Kidney epithelial cell (primary cell): ENCODE measurements at regions not wholly inside any gene's neighbourhood (a gene's known extent, or its start where the extent isn't known, plus 50 kb on each side); places are given as distances from the start of the nearest gene placed in this dataset.

Experiments used
- DNase-seq: peaks from one replicate; pipeline ENCODE4 v3.0.0-alpha.2; 2010; ENCODE audit warnings: low read depth
- H3K27me3 ChIP-seq: 2 replicates; pipeline ENCODE4 v1.6.0; 2011; ENCODE audit warnings: low read length; ENCODE audit not compliant: control insufficient read depth, insufficient read depth
- H3K36me3 ChIP-seq: 2 replicates; pipeline ENCODE4 v1.5.1; 2011; ENCODE audit warnings: low read length; ENCODE audit not compliant: control insufficient read depth, insufficient read depth
- H3K4me3 ChIP-seq: 2 replicates; pipeline ENCODE4 v1.5.1; 2011; ENCODE audit warnings: low read depth, mild to moderate bottlenecking, control low read depth, low read length
- TF ChIP-seq, protein P1 (sequence below): IDR thresholded peaks from 2 replicates; pipeline ENCODE4 v1.5.1; 2011; ENCODE audit warnings: mild to moderate bottlenecking, moderate library complexity, low read length, control low read depth, inconsistent platforms; ENCODE audit not compliant: insufficient read depth, poor library complexity, severe bottlenecking

DNA sequence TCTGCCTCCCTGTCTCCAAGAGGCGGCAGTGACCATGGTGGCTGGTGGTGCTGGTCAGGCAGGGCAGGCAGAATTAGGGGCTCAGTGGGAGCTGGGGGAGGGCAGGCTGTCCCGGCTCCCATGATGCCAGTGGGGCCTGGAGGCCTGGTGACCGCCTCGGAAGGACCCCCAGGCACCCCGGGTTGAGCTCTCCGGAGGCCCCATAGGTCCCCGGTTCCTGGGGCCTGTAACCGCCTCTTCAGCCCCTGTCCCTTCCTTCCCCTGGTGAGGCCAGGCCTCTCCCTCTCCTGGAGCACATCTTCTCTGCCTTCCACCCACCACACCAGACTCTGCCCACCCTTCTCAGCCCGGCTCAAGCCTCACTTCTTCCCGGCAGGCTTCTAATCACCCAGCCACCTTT lies 117.7 kb upstream of the GSC start:
- Histone ChIP-seq H3K4me3 (no peak overlapping the region), H3K36me3 (no peaks in the 10 kb centered on the region), H3K27me3 (peaks cover under 1% of the 10 kb centered on the region)
- DNase-seq = no peak
- TF ChIP-seq, protein P1, sequence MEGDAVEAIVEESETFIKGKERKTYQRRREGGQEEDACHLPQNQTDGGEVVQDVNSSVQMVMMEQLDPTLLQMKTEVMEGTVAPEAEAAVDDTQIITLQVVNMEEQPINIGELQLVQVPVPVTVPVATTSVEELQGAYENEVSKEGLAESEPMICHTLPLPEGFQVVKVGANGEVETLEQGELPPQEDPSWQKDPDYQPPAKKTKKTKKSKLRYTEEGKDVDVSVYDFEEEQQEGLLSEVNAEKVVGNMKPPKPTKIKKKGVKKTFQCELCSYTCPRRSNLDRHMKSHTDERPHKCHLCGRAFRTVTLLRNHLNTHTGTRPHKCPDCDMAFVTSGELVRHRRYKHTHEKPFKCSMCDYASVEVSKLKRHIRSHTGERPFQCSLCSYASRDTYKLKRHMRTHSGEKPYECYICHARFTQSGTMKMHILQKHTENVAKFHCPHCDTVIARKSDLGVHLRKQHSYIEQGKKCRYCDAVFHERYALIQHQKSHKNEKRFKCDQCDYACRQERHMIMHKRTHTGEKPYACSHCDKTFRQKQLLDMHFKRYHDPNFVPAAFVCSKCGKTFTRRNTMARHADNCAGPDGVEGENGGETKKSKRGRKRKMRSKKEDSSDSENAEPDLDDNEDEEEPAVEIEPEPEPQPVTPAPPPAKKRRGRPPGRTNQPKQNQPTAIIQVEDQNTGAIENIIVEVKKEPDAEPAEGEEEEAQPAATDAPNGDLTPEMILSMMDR = no peak

DNA sequence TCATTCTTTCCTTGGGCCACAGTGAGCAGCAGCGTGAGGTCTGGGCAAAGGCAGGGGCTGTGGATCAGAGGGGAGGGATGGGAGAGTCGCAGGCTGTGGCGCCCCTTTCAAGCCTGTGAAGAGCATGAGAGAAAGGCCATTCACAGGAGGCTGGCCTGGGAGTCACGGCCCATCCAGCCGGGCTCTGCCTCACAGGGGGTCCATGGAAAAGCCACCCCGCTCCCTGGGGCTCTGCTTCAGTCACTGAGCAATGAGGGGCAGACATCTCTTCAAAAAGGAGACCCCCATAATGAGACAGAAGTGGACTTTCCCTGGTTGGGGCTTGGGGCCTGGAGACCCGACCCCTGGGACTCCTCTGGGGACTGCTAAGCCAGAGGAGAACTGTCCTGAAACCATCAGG lies 117.0 kb upstream of the GSC start:
- TF ChIP-seq, protein P1 = no peak
- DNase-seq = no peak
- H3K36me3 ChIP-seq = no peaks in the 10 kb centered on the region
- peaks cover 2% of the 10 kb centered on the region for H3K27me3 ChIP-seq
- no peak overlapping the region for H3K4me3 ChIP-seq

DNA sequence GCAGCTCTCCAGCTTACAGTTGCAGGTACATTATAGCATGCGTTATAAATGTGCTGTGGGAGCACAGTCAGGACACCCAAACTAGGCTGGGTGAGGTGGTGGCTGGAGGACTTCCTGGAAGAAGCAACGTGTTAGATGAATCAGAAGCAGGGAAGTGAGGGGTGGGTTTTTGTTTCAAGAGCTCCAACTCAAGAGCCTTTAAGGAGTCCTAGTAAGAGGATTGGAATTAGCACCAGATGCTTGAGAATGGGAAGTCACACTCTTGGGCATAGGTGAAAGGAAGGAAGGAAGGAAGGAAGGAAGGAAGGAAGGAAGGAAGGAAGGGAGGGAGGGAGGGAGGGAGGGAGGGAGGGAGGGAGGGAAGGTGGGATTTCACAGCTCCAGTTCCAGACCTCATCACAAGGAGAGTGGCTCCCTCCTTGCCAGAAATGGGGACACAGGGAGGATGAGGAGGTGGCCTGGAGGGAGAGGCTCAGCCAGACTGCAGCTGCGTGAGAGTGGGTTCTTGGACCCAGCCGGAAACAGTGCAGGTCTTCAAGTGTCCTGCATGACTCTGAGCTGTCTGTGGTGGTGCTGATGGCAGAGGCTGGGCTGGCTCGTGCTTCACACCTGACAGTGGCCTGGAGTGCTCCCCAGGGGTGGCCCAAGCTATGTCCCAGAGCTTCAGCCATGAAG lies 115.7 kb upstream of the GSC start:
- TF ChIP-seq, protein P1 = no peak

DNA sequence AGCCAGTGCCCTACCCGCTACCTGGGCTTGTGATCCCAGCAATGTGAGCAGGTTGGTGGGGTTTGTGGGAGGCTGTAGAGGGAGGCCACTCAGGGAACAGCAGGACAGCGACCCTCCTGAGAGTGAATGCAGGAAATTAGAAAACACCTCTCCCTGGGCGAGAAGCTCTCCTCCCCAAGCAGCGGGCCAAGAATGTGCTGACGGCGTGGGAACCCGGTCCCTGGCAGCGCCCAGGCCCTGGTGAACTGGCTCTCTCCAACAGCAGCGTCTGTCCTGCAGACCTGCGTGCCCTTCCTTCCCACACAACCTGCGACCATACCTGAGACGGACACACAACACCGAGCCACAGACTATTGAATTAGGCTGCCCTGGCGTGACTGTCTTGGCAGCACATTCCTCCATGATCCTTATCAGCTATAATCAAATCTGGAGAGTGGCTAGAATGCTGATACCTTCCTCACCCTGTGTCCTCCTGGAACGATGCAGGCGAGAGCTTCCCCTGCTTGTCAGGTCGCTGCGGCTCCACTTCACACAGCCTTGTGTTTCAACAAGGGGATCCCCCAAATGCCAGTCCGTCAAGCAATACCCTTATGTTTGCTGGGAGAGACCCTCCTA lies 114.8 kb upstream of the GSC start:
- H3K4me3 ChIP-seq = no peak overlapping the region
- no peaks in the 10 kb centered on the region for H3K36me3 ChIP-seq
- TF ChIP-seq, protein P1 = no peak
- DNase-seq = no peak
- H3K27me3 ChIP-seq = peaks cover 2% of the 10 kb centered on the region

More for the DNA sequence above, 115.7 kb upstream of the GSC start:
- H3K27me3 ChIP-seq = peaks cover 2% of the 10 kb centered on the region
- DNase-seq = no peak
- no peak overlapping the region for H3K4me3 ChIP-seq
- no peaks in the 10 kb centered on the region for H3K36me3 ChIP-seq

DNA sequence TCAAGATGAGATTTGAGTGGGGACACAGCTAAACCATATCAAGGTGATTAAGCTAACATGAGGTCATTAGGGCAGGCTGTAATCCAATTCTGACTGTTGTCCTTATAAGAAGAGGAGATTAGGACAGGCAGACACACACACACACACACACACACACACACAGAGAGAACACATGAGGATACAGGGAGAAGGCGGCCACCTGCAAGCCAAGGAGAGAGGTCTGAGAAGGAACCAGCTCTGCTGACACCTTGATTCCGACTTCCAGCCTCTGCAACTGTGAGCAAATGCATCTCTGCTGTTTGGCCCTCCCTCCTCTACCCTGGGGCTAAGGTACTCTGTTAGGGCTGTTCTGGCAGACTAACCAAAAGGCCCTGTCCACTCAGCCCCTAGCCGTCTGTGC lies 112.5 kb upstream of the GSC start:
- TF ChIP-seq, protein P1 = no peak
- H3K4me3 ChIP-seq = no peak overlapping the region
- peaks cover 2% of the 10 kb centered on the region for H3K27me3 ChIP-seq
- no peak for DNase-seq
- H3K36me3 ChIP-seq = no peaks in the 10 kb centered on the region

DNA sequence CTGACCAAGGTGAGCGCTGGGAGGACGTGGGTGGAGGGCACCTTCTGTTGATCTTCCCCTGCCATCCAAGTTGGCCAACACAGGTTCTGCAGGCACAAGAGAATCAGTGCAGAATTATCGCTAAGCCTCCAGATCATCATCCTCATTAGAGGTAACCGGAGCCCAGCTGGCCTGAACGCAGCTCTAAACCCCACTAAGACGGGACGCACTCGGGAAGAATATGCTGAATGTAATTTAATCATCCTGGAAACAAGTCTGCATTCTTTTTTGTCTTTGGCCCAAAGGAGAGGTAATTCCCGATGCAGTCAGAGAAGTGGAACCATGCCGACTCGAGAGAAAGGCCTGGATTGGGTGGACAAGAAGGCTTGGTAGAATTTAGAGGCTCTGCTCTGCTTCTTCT lies 111.0 kb upstream of the GSC start:
- TF ChIP-seq, protein P1 = no peak
- no peaks in the 10 kb centered on the region for H3K36me3 ChIP-seq
- DNase-seq = no peak
- H3K4me3 ChIP-seq = no peak overlapping the region
- H3K27me3 ChIP-seq = peaks cover 2% of the 10 kb centered on the region
